ENCODE measurements at regions not wholly inside any gene's neighbourhood (a gene's known extent, or its start where the extent isn't known, plus 50 kb on each side); places are given as distances from the start of the nearest gene placed in this dataset.

DNA sequence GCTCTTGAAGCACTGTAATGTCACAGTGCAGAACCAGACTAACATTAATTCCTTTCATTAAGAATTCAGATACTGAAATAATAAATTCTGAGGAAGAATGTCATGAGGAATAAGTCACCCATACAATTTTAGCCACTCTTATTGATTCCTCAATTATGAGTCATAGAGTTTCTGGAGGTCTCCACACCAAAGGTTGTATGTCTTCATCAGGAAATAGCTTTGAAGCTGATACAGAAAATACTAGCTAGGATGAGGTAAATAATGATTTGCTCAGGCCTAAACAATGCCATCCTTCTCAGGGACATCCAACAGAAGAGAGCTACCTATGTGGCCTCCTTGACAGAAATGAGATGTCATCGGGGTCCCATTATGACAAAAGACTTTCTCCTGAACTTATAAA, 238.8 kb downstream of the OR13H1 start:
- TF ChIP-seq, protein P1, sequence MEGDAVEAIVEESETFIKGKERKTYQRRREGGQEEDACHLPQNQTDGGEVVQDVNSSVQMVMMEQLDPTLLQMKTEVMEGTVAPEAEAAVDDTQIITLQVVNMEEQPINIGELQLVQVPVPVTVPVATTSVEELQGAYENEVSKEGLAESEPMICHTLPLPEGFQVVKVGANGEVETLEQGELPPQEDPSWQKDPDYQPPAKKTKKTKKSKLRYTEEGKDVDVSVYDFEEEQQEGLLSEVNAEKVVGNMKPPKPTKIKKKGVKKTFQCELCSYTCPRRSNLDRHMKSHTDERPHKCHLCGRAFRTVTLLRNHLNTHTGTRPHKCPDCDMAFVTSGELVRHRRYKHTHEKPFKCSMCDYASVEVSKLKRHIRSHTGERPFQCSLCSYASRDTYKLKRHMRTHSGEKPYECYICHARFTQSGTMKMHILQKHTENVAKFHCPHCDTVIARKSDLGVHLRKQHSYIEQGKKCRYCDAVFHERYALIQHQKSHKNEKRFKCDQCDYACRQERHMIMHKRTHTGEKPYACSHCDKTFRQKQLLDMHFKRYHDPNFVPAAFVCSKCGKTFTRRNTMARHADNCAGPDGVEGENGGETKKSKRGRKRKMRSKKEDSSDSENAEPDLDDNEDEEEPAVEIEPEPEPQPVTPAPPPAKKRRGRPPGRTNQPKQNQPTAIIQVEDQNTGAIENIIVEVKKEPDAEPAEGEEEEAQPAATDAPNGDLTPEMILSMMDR (IDR thresholded peaks at IDR 0.05; ENCODE audit: extremely low read depth, insufficient read depth, missing control alignments) = no peak
- in situ Hi-C loops (cut with MboI; ENCODE audit: low pct_unique_long_range_greater_than_20kb, low sequenced_read_pairs, unreplicated experiment) = no loop called here
- DNase-seq (ENCODE audit: low spot score) = no peak

- no peak for DNase-seq (ENCODE audit: low spot score)
- in situ Hi-C loops (cut with MboI; ENCODE audit: low pct_unique_long_range_greater_than_20kb, low sequenced_read_pairs, unreplicated experiment) = no loop called here
Measured at GRCh38 chrX:131783555-131784308, 239.4 kb upstream of the STK26 start.

GRCh38 chrX:131789664-131790063, 233.4 kb upstream of the STK26 start:
- in situ Hi-C loops (cut with MboI; ENCODE audit: low pct_unique_long_range_greater_than_20kb, low sequenced_read_pairs, unreplicated experiment) = no loop called here
- peak; percentile 37 for DNase-seq (ENCODE audit: low spot score)

More at GRCh38 chrX:131783555-131784308, 239.4 kb upstream of the STK26 start:
- TF ChIP-seq, protein P1 (IDR thresholded peaks at IDR 0.05; ENCODE audit: extremely low read depth, insufficient read depth, missing control alignments) = peak; percentile 62

DNA sequence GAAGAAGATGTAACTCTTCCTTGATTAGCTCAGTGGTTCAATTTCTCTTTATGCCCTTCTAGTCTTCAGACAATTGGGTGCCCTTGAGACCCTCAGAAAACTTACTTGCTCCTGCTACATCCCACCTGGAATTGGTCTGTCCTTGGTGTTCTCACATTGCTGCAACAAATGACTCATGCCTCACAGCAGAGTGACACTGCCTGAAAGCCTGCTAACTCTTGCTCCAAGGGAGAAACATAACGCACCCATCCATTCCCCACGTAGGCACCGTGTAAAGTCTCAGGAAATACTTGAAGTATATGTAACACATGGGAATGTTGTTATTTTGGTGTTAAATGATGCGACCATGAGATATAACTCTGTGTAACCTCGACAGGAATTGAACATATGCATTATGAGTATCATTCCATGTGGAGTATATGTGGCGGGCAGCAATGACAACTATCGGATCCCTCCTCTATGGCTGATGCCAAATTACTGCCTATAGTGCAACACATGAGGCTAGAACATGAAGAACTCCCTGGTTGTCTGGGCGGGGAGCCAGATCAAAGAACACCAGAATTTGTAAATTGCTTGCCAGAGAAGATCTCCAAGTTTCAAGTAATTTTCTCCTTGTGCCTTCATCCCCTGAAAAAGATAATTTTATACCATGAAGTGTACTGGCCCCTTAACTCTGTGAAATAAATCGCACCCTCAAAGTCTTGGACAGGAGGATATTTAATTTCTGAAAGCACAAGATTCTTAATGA, 231.3 kb upstream of the STK26 start:
- no peak for DNase-seq (ENCODE audit: low spot score)
- in situ Hi-C loops (cut with MboI; ENCODE audit: low pct_unique_long_range_greater_than_20kb, low sequenced_read_pairs, unreplicated experiment) = no loop called here
- TF ChIP-seq, protein P1 (IDR thresholded peaks at IDR 0.05; ENCODE audit: extremely low read depth, insufficient read depth, missing control alignments) = no peak

More at GRCh38 chrX:131789664-131790063, 233.4 kb upstream of the STK26 start:
- TF ChIP-seq, protein P1 (IDR thresholded peaks at IDR 0.05; ENCODE audit: extremely low read depth, insufficient read depth, missing control alignments) = no peak

DNA sequence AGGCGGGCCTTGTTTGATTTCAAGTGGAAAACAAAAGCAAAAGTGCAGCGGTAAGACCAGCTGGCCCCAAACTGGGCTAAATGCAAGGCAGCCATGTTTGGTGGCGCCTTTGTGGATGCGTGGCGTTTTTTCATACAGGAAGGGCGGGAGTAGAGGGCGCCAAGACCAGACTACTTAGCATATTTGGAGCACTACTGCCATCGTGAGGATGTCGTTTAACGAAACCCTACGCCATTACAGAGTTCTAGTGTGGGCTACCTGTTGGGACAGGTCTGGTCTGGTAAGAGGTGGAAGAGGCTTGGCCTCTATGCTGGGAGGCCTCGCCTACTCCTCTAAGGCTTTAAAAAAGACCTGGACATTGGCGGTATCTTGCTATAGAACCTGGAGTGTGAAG, 230.7 kb upstream of the STK26 start:
- TF ChIP-seq, protein P1 (IDR thresholded peaks at IDR 0.05; ENCODE audit: extremely low read depth, insufficient read depth, missing control alignments) = peak; percentile 50
- peak; percentile 56 for DNase-seq (ENCODE audit: low spot score)
- in situ Hi-C loops (cut with MboI; ENCODE audit: low pct_unique_long_range_greater_than_20kb, low sequenced_read_pairs, unreplicated experiment) = no loop called here

DNA sequence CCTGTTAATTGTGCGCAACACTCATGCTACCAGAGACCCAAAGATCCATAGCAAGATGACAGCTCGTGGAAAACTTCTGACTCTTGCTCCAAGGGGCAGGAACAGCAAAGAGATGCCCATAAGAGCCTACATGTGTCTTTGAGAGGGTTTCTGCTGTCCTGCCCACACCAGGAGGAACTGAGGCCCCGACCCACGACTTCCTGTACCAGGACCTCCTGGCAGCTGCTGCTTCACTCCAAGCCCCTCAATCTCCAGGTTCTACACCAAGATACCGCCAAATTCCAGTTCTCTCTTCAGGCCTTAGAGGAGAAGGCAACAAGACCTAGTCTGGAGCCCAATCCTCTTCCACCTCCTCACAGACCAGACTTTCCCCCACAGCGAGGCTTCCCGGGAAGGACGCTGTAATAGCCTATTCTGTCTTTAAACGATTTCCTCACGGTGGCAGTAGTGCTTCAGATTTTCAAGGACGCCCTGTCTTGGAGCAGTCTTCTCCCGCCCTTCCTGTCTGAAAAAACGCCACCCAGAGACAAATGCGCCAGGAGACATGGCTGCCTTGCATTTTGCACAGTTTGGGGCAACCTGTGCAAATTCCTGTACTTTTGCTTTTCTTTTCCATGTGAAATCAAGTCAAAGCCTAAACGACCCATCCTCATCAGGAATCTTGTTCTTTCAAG, 230.2 kb upstream of the STK26 start:
- TF ChIP-seq, protein P1 (IDR thresholded peaks at IDR 0.05; ENCODE audit: extremely low read depth, insufficient read depth, missing control alignments) = peak; percentile 58
- in situ Hi-C loops (cut with MboI; ENCODE audit: low pct_unique_long_range_greater_than_20kb, low sequenced_read_pairs, unreplicated experiment) = no loop called here
- DNase-seq (ENCODE audit: low spot score) = peak; percentile 53

Measured in GM13977 (cell line).